HG03378 (cell line): ENCODE measurements at regions not wholly inside any gene's neighbourhood (a gene's known extent, or its start where the extent isn't known, plus 50 kb on each side); places are given as distances from the start of the nearest gene placed in this dataset.

Experiments used
- ATAC-seq: cut with Tn5 transposase; IDR thresholded peaks from one replicate; pipeline ENCODE4 v1.9.1; 2021; ENCODE audit warnings: mild to moderate bottlenecking, moderate library complexity; ENCODE audit not compliant: unreplicated experiment

- no peak for ATAC-seq
Observed at GRCh38 chr3:35849496-35849895, 210.2 kb downstream of the ARPP21 start.

GRCh38 chr3:35849963-35850362, 210.6 kb downstream of the ARPP21 start:
- ATAC-seq = no peak

- peak; percentile 93 for ATAC-seq
Observed at GRCh38 chr3:35857004-35857403, 217.7 kb downstream of the ARPP21 start.

- ATAC-seq = no peak
Observed at GRCh38 chr3:35862057-35862456, 222.7 kb downstream of the ARPP21 start.

- no peak for ATAC-seq
Observed at GRCh38 chr3:35864871-35865270, 225.5 kb downstream of the ARPP21 start.

GRCh38 chr3:35867791-35868190, 228.5 kb downstream of the ARPP21 start:
- no peak for ATAC-seq

GRCh38 chr3:35871009-35871408, 231.7 kb downstream of the ARPP21 start:
- ATAC-seq = no peak

- ATAC-seq = no peak
Observed at GRCh38 chr3:35883929-35884328, 244.6 kb downstream of the ARPP21 start.

- ATAC-seq = no peak
Observed at GRCh38 chr3:35894735-35895134, 255.4 kb downstream of the ARPP21 start.

- no peak for ATAC-seq
Observed at GRCh38 chr3:35899245-35899644, 259.9 kb downstream of the ARPP21 start.

GRCh38 chr3:35900079-35900478, 260.8 kb downstream of the ARPP21 start:
- ATAC-seq = no peak

- ATAC-seq = peak; percentile 81
Observed at GRCh38 chr3:35908366-35909232, 269.3 kb downstream of the ARPP21 start.

GRCh38 chr3:35919160-35919559, 279.8 kb downstream of the ARPP21 start:
- ATAC-seq = no peak

- ATAC-seq = no peak
Observed at GRCh38 chr3:35921718-35922117, 282.4 kb downstream of the ARPP21 start.

GRCh38 chr3:35924070-35924469, 284.7 kb downstream of the ARPP21 start:
- ATAC-seq = peak; percentile 80

- no peak for ATAC-seq
Observed at GRCh38 chr3:35927441-35927840, 288.1 kb downstream of the ARPP21 start.

GRCh38 chr3:35929158-35929557, 289.8 kb downstream of the ARPP21 start:
- no peak for ATAC-seq

GRCh38 chr3:35931867-35932266, 292.5 kb downstream of the ARPP21 start:
- ATAC-seq = no peak

- ATAC-seq = no peak
Observed at GRCh38 chr3:35932995-35933394, 293.7 kb downstream of the ARPP21 start.

GRCh38 chr3:35936571-35936970, 297.2 kb downstream of the ARPP21 start:
- ATAC-seq = no peak

GRCh38 chr3:35944926-35945710, 305.8 kb downstream of the ARPP21 start:
- no peak for ATAC-seq
